GM18519 (cell line): ENCODE measurements at regions not wholly inside any gene's neighbourhood (a gene's known extent, or its start where the extent isn't known, plus 50 kb on each side); places are given as distances from the start of the nearest gene placed in this dataset.
"Not testable (repeated sequence)": the region's sequence is repeated elsewhere in the genome, so short reads cannot be mapped to it uniquely, and the experiment has no call there.

Source experiments
- ATAC-seq: cut with Tn5 transposase; IDR thresholded peaks from one replicate; pipeline ENCODE4 v1.9.1; 2021; ENCODE audit warnings: mild to moderate bottlenecking, moderate library complexity; ENCODE audit not compliant: unreplicated experiment, low FRiP score

DNA sequence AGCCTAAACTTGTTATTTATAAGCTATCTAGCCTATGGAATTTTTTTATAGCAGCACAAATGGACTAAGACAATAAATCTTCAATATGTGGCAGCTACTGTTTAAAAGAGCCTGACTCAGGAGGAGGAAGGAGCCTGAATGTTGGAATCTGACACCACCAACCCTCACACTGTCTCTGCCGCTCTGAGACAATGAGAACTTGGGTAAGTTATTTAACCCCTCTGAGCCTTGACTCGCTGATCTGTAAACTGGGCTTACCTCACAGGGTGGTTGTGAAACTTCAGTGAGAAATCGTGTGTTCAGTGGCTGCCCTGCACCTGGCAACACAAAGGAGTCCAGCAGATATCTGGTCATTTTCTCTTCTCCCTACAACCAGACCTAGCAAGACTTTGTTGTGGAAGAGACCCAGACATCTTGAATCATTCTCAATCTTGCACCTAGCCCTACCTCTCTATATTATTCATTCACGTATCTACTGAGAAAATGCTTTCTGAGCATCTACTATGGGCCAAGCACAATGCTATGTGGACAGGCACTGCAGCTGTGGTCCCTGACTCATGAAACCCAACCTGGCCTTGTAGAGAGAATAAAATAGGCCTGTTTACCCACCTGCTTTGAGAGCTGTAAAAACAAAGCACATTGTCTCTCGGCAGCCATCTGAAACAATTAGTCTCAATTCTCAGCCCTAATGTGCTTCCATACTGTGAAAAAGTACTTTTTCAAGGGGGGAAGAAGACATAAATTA is 81.9 kb upstream of the SLC25A36 start:
- ATAC-seq: no peak

DNA sequence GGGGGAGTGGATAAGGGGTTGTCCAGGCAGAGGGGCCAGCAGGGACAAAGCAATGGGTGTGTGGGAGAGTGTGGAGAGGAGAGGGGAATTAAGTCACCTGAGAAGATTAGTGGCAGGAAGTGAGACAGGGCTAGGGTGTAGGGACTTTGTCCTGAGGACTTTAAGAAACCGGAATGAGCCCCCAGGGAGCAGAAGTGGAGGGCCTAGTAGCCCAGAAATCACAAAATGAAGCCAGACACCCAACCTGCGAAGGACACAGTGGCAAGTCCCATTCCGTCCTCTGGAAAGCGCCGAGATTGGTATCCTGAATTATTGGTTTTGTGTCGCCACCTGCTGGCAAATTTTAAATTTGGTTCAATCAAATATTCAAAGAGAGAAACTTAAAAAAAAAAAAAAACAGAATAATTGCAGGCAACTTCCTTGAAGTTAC is 78.0 kb upstream of the SLC25A36 start:
- no peak for ATAC-seq

DNA sequence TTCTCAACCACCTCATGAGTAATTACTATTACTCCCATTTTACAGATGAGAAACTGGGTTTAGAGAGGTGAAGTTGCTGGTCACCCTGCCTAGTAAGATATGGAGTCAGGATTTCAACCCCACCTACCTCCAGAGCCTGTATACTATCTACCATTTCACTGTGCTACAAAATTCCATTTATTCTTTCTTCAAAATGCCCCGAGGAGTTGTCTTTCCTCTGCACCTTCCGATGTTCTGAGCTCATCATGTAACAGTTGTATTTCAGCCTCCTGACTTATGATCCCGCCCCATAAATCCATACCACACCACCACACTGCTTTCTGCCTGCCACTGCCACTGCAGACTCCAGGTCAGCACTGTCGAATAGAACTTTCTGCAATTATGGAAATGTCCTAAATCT is 71.3 kb upstream of the SLC25A36 start:
- ATAC-seq: no peak

GRCh38 chr3:140871022-140871421 is 70.6 kb upstream of the SLC25A36 start:
- no peak for ATAC-seq

DNA sequence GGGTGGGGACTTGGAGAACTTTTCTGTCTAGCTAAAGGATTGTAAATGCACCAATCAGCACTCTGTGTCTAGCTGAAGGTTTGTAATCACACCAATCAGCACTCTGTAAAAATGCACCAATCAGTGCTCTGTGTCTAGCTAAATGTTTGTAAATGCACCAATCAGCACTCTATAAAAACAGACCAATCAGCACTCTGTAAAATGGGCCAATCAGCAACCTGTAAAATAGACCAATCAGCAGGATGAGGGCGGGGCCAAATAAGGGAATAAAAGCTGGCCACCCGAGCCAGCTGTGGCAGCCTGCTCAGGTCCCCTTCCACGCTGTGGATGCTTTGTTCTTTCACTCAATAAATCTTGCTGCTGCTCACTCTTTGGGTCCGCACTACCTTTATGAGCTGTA is 69.5 kb upstream of the SLC25A36 start:
- ATAC-seq: not testable (repeated sequence)

DNA sequence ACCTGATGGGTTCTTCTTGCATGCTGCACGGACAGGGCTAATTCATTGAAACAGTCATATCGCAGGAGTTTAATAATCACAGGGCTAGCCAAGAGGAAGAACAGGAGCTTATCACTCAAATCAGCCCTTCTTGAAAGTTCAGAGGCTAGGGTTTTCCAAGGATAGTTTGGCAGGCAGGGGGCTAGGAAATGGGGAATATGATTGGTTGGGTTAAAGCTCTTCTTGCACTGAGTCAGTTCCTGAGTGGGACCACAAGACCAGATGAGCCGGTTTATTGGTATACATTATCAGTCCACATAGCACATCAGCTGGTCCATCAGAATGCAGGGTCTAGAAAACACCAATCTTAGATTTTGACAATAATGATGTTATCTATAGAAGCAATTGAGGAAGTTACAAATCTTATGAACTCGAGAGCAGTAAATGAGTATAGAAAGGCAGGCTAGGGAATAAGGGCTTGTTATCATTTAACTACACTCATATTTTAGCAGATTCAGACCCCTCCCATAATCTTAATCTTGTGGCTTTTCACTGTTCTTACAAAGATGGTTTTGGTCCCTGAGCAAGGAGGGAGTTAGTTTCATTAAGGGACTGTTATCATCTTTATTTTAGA is 58.1 kb upstream of the SLC25A36 start:
- no peak for ATAC-seq

- not testable (repeated sequence) for ATAC-seq
Observed at GRCh38 chr3:140885697-140886096, 55.9 kb upstream of the SLC25A36 start.
